ENCODE measurements at regions not wholly inside any gene's neighbourhood (a gene's known extent, or its start where the extent isn't known, plus 50 kb on each side); places are given as distances from the start of the nearest gene placed in this dataset.

DNA sequence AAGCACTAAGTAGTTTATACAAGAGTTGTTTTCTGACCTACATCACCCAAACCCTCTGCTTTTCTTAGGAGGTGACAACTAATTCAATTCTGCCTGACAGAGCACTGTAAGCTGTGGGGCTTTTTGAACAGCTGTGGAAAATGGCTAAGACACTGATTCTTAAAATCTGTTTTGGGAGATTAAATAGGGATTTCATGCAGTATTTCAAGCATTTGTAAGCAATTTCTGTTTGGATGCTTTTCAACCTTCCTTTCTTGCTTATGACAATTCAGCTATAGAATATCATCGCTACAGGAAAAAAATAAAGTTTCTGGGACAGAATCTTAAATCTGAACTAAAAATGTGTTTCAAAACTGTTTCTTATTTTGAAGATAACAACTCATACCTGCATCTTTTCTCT, 459.5 kb downstream of the RAPGEF2 start:
- no peaks in the 10 kb centered on the region for H3K36me3 Mint-ChIP-seq (ENCODE audit: insufficient read depth, unreplicated experiment)
- no peak overlapping the region for H3K27ac Mint-ChIP-seq (ENCODE audit: unreplicated experiment)
- H3K4me3 Mint-ChIP-seq (ENCODE audit: unreplicated experiment) = no peak overlapping the region
- TF ChIP-seq, protein P1, sequence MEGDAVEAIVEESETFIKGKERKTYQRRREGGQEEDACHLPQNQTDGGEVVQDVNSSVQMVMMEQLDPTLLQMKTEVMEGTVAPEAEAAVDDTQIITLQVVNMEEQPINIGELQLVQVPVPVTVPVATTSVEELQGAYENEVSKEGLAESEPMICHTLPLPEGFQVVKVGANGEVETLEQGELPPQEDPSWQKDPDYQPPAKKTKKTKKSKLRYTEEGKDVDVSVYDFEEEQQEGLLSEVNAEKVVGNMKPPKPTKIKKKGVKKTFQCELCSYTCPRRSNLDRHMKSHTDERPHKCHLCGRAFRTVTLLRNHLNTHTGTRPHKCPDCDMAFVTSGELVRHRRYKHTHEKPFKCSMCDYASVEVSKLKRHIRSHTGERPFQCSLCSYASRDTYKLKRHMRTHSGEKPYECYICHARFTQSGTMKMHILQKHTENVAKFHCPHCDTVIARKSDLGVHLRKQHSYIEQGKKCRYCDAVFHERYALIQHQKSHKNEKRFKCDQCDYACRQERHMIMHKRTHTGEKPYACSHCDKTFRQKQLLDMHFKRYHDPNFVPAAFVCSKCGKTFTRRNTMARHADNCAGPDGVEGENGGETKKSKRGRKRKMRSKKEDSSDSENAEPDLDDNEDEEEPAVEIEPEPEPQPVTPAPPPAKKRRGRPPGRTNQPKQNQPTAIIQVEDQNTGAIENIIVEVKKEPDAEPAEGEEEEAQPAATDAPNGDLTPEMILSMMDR (IDR thresholded peaks at IDR 0.05; ENCODE audit: insufficient read depth in 1 of 2, low read depth in 1 of 2, low read length in 1 of 2, severe bottlenecking in 1 of 2, unreplicated experiment in 1 of 2) = no peak
- Histone ChIP-seq H3K4me1 (no peaks in the 10 kb centered on the region), H3K36me3 (ENCODE audit: control insufficient read depth, insufficient read depth, low read length) (no peaks in the 10 kb centered on the region), H3K9me3 (no peaks in the 10 kb centered on the region), H3K27me3 (replicated peaks; ENCODE audit: control insufficient read depth, insufficient read depth, low read length) (no peaks in the 10 kb centered on the region), H3K4me3 (ENCODE audit: low read depth, low read length) (no peak overlapping the region)
- intact Hi-C loops (cut with micrococcal nuclease; ENCODE audit: unreplicated experiment) = no loop called here
- H3K9me3 Mint-ChIP-seq (ENCODE audit: unreplicated experiment) = no peaks in the 10 kb centered on the region
- CTCF ChIA-PET = no interaction called here
- no peaks in the 10 kb centered on the region for H3K27me3 Mint-ChIP-seq (ENCODE audit: insufficient read depth, unreplicated experiment)
- POLR2A ChIA-PET = no interaction called here
- no peaks in the 10 kb centered on the region for H3K4me1 Mint-ChIP-seq (ENCODE audit: low read depth, unreplicated experiment)
- BruUV-seq (replicated peaks) = no TSS peak
- no peak for DNase-seq

DNA sequence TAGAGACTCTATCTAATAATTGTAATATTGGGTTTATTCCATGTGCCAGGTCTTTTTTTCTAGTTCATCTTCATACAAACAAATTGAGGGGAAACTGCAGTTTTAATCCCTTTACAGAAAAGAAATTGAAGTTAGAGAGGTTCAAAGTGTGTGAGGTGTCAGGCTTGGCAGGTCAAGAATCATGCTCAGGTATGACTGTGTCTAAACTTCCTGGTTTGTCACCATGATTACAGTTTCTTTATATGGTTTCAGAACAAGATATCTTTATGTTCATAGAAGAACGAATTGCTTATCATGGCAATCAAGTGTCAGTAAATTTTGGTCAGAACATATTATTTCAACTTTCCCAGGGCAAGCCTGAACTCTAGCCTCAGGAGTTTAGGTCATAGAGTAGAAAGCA, 460.4 kb downstream of the RAPGEF2 start:
- POLR2A ChIA-PET = no interaction called here
- no peaks in the 10 kb centered on the region for H3K36me3 Mint-ChIP-seq (ENCODE audit: insufficient read depth, unreplicated experiment)
- H3K9me3 ChIP-seq = no peaks in the 10 kb centered on the region
- DNase-seq = no peak
- no peak overlapping the region for H3K4me3 ChIP-seq (ENCODE audit: low read depth, low read length)
- H3K27ac Mint-ChIP-seq (ENCODE audit: unreplicated experiment) = no peak overlapping the region
- no peaks in the 10 kb centered on the region for H3K27me3 ChIP-seq (replicated peaks; ENCODE audit: control insufficient read depth, insufficient read depth, low read length)
- no peaks in the 10 kb centered on the region for H3K36me3 ChIP-seq (ENCODE audit: control insufficient read depth, insufficient read depth, low read length)
- H3K4me1 ChIP-seq = no peaks in the 10 kb centered on the region
- CTCF ChIA-PET = no interaction called here
- H3K27me3 Mint-ChIP-seq (ENCODE audit: insufficient read depth, unreplicated experiment) = no peaks in the 10 kb centered on the region
- no peaks in the 10 kb centered on the region for H3K9me3 Mint-ChIP-seq (ENCODE audit: unreplicated experiment)
- BruUV-seq (replicated peaks) = no TSS peak
- intact Hi-C loops (cut with micrococcal nuclease; ENCODE audit: unreplicated experiment) = no loop called here
- TF ChIP-seq, protein P1 (IDR thresholded peaks at IDR 0.05; ENCODE audit: insufficient read depth in 1 of 2, low read depth in 1 of 2, low read length in 1 of 2, severe bottlenecking in 1 of 2, unreplicated experiment in 1 of 2) = no peak
- no peak overlapping the region for H3K4me3 Mint-ChIP-seq (ENCODE audit: unreplicated experiment)
- no peaks in the 10 kb centered on the region for H3K4me1 Mint-ChIP-seq (ENCODE audit: low read depth, unreplicated experiment)

DNA sequence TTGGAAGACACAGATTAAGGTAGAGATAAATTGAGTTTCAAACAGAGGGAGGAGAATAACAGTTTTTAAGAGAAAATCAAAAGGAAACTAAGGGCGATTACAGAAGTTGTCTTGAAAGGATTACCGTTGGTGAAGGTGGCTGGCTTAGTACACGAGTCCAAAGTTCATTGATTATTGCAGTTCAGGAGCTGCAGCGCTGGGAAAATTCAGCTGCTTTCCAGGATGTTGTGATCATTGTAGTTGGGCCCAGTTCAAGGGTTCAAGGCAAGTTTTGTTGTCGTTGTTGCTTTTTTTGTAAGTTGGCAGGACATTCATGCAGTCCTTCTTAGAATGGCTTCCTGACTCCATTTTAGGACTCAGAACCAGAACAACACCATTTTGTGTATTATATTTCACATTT, 461.7 kb downstream of the RAPGEF2 start:
- Histone ChIP-seq H3K4me1 (no peaks in the 10 kb centered on the region), H3K4me3 (ENCODE audit: low read depth, low read length) (no peak overlapping the region), H3K9me3 (no peaks in the 10 kb centered on the region), H3K36me3 (ENCODE audit: control insufficient read depth, insufficient read depth, low read length) (no peaks in the 10 kb centered on the region), H3K27me3 (replicated peaks; ENCODE audit: control insufficient read depth, insufficient read depth, low read length) (no peaks in the 10 kb centered on the region)
- TF ChIP-seq, protein P1 (IDR thresholded peaks at IDR 0.05; ENCODE audit: insufficient read depth in 1 of 2, low read depth in 1 of 2, low read length in 1 of 2, severe bottlenecking in 1 of 2, unreplicated experiment in 1 of 2) = no peak
- intact Hi-C loops (cut with micrococcal nuclease; ENCODE audit: unreplicated experiment) = no loop called here
- Mint-ChIP-seq H3K4me3 (ENCODE audit: unreplicated experiment) (no peak overlapping the region), H3K27ac (ENCODE audit: unreplicated experiment) (no peak overlapping the region), H3K27me3 (ENCODE audit: insufficient read depth, unreplicated experiment) (no peaks in the 10 kb centered on the region), H3K9me3 (ENCODE audit: unreplicated experiment) (peaks cover under 1% of the 10 kb centered on the region), H3K4me1 (ENCODE audit: low read depth, unreplicated experiment) (no peaks in the 10 kb centered on the region), H3K36me3 (ENCODE audit: insufficient read depth, unreplicated experiment) (no peaks in the 10 kb centered on the region)
- no TSS peak for BruUV-seq (replicated peaks)
- CTCF ChIA-PET = no interaction called here
- POLR2A ChIA-PET = no interaction called here
- no peak for DNase-seq

Data from Caco-2 (cell line).